NCI-H82 (cell line): ENCODE measurements at regions not wholly inside any gene's neighbourhood (a gene's known extent, or its start where the extent isn't known, plus 50 kb on each side); places are given as distances from the start of the nearest gene placed in this dataset.
A peak's percentile ranks its signal among the peaks of the same experiment; 100 is the strongest.
"Not testable (repeated sequence)": the region's sequence is repeated elsewhere in the genome, so short reads cannot be mapped to it uniquely, and the experiment has no call there.

Experiments
- DNase-seq: peaks from one replicate; lab custom pipeline; 2025; lab: John Stamatoyannopoulos, UW

DNA sequence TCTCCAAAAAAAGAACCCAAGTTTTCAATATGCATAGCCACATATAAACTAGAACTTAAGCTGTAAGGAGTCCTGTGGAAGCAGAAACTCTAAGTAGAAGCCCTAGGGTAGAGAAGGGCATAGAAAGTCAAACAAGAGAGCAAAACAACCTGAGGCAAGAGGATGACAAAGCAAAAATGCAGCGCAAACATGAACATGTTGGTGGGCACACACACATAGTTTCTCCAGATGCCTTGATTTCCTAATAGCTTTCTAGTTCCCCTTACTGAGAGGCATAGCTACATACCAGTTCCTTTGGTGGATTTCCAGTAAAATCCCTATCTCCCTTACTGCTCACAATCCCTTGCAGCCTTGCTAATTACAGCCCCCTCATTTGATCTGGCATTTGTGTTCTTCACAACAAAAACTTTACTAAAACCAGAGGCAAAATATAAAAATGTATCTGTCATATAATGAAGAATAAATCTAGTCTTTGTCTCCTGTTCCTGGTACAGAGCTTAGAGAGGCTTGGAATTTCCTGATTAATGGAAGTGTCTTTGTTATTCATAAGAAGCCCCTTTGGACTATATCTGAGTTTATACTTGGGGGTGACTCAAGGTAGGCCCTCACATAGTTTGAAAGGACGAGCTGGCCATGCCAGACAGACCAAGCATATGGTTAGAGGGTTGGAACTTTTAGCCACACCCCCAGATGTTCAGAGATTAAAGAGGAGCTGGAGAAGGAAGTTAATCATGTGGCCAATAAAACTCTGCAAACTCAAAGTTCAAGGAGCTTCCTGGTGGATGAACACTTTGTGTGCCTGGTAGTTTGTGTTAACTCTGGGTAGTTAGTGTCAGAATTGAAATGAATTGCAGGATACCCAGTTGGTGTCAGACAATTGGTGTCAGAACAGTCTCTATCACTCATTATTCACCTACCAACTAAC is 52.7 kb upstream of the ZCCHC13 start:
- DNase-seq = peak; percentile 12

GRCh38 chrX:74250574-74250973 is 53.4 kb upstream of the ZCCHC13 start:
- DNase-seq = no peak

DNA sequence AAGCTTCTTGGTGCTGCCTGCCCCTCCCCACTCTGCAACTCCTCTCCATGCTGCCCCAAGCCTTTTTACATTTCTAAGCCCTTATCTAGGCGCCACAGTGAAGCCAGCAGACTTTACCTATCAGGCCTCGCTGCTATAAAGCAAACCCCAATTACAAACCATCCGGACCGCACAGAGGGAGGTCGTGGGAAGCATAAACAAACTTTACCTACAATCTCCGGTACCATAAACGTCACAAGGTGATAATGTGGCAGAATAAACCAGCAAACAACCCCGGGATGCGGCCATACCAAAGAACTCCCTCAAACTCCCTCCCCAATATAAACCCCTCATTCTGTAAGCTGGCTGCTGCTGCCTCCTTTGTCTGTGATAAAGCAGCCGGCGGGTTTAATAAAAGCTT is 54.0 kb upstream of the ZCCHC13 start:
- no peak for DNase-seq

DNA sequence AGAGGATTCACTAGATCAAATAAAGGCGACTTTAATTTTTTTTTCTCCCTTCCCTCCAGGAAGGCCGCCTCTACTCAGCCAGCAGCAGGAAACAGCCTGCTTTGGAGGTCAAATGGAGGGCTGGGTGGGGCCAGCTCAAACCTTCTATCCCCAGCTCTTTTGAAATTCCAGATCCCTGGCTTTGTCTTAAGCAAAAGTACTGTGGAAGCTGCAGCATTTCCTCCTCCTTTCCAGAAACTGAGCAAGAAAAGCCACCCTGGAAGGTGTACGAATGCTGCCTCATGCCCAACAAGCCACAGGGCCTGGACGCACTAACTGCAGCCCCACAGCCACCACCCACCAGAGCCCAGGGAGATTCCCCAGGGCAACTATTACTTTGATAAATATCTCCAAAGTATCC is 55.1 kb upstream of the ZCCHC13 start:
- no peak for DNase-seq

GRCh38 chrX:74246524-74246923 is 57.5 kb upstream of the ZCCHC13 start:
- no peak for DNase-seq

GRCh38 chrX:74242484-74243138 is 61.4 kb upstream of the ZCCHC13 start:
- DNase-seq = no peak

DNA sequence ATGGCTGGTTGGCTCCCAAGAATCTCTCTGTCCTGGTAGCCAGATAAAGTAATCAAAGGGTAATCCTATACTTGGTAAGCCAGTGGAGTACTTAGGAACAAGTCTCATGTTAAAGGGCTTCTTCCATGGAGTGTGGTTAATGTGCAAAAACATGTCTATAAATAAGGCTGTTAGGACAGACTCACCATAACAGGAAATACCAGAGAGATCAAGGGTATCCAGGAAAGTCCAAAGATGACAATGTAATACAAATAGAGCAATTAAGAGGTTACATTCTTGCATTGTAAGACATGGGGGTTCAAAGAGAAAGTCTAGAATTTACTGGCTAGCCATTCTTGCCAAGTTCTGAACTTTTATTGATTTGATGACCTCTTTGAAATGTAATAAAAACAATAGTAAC is 61.9 kb upstream of the ZCCHC13 start:
- DNase-seq = no peak

GRCh38 chrX:74238771-74239170 is 65.2 kb upstream of the ZCCHC13 start:
- DNase-seq = no peak

DNA sequence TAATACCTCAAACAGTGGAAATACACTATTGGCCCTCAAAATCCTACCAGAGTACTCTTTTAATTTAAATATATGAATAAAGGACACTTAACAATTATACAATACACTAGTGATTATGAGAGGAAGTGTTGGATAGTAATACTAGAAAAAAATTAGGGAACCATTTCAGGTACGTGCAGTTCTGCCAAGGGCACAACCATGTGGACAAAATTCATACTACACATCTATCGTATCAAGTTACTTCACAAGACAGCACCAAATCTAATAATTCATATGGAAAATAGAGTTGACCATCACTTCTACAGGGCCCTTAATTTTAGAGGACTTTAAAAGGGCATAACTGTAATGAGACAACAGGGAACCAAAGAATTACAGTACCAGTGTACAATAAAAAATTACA is 69.2 kb upstream of the ZCCHC13 start:
- DNase-seq = no peak

DNA sequence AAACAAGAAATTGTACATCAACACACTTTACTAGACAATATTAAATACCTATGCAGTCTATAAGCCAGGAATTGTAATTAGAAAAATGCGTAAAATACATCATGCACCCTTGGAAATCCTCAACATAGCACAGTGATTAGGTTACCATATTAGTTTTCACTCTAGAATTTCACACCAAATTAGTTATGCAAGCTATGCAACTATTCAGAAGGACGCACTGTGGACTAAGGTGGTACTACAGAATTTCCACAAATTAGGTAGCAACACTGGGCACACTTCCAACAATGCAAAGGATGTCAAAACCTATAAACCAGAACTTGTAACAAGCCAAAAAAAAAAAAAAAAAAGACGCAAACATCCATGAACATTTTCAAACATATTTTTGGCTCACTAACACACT is 71.1 kb upstream of the ZCCHC13 start:
- DNase-seq = no peak

GRCh38 chrX:74231625-74232024 is 72.4 kb upstream of the ZCCHC13 start:
- DNase-seq = no peak

- no peak for DNase-seq
Observed at GRCh38 chrX:74230094-74230493, 73.9 kb upstream of the ZCCHC13 start.

GRCh38 chrX:74225111-74225510 is 78.9 kb upstream of the ZCCHC13 start:
- no peak for DNase-seq

DNA sequence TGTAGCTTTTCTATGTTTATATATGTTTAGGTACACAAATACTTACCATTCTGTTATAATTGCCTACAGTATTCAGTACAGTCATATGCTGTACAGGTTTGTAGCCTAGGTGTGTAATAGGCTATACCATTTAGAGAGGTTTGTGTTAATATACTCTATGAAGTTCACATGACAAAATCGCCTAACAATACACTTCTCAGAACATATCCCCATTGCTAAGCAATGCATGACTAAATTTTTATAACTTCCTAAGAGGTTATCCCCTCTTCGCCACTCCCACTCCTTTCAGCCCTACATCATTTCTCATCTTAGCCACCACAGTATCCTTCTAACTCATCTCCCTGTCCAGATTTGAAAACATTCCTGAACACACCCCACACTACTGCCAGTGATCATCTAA is 83.7 kb upstream of the ZCCHC13 start:
- DNase-seq = no peak

DNA sequence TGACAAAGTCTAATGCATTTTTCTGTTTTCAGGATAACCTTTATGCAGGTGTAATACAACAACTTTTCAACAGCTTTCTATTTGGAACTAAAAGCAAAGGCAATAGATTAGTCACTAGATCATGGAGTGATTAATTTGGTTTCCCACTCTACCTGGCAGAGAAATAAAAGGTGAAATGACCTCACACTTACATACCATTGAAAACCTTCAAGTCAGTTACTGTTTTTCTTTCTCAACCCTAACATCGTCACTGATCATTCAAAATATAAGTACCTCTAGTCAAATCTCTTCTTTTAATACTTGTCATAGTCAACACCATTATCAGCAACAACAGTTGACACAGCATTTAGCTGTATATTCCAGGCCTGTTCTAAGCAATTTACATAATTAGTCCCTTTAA is 85.1 kb upstream of the ZCCHC13 start:
- no peak for DNase-seq

DNA sequence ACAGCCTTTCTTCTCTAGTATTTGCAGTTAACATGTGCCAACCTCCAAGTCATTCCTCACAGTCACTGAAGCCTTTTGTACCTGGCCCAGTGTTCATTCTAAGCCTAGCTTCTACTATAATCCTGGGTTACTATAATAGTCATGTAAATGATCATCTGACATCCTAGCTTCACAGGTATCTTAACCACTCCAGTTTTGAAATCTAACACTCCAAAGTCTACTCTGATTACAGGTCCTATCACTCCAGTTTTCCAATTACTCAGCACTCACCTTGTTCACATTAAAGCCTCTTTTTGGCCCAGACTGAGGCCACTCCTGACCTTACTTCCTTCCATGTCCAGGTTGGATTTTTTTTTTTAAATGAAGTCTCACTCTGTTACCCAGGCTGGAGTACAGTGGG is 87.6 kb upstream of the ZCCHC13 start:
- no peak for DNase-seq

DNA sequence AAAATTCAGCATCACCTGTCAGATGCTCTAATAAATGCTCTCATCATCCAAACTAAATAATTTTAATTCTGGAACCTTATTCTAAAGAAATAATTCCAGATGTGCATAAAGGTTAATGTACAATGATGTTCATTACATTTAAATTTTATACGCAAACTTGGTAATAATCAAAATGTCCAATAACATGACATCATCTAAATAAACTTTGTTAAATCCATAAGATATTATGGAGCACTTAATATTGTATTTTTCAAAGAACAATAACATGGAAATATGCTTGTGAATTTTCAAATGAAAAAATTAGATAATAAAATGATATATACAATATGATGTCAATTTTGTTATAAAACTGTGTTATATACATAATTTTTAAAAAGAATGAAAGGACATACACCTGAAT is 92.1 kb upstream of the ZCCHC13 start:
- no peak for DNase-seq

GRCh38 chrX:74207539-74207938 is 96.4 kb upstream of the ZCCHC13 start:
- no peak for DNase-seq

GRCh38 chrX:74195605-74196004 is 108.4 kb upstream of the ZCCHC13 start:
- DNase-seq = no peak

GRCh38 chrX:74195120-74195519 is 108.9 kb upstream of the ZCCHC13 start:
- no peak for DNase-seq

DNA sequence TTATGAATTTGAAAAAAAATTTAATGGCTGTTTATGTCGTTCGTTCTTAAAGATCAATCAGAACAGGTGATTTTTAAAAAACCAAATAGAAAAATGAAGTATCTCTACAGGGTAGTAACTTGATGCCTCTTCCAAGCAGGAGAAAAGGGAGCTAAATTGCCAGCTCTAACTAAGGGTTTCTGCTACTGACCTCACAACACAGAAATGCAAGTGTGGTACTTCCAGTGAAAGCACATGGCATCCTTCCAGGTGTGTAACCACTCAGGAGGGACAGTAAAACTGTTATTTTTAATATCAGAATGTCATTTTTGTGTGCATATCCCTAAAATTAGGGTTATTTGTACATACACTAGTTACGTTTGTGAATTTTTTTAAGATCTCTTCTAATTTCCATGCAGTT is 116.8 kb upstream of the ZCCHC13 start:
- no peak for DNase-seq

DNA sequence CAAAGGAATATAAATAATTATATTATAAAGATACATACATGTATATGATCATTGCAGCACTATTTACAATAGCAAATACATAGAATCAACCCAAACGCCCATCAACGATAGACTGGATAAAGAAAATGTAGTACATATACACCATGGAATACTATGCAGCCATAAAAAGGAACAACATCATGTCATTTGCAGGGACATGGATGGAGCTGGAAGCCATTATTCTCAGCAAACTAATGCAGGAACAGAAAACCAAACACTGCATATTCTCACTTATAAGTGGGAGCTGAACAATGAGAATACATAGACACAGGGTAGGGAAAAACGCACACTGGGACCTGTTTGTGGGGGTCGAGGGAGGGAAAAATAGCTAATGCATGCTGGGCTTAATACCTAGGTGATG is 120.9 kb upstream of the ZCCHC13 start:
- not testable (repeated sequence) for DNase-seq

GRCh38 chrX:74181976-74182375 is 122.0 kb upstream of the ZCCHC13 start:
- DNase-seq = not testable (repeated sequence)

GRCh38 chrX:74180716-74181115 is 123.3 kb upstream of the ZCCHC13 start:
- DNase-seq = no peak
